ENCODE measurements at regions not wholly inside any gene's neighbourhood (a gene's known extent, or its start where the extent isn't known, plus 50 kb on each side); places are given as distances from the start of the nearest gene placed in this dataset.

DNA sequence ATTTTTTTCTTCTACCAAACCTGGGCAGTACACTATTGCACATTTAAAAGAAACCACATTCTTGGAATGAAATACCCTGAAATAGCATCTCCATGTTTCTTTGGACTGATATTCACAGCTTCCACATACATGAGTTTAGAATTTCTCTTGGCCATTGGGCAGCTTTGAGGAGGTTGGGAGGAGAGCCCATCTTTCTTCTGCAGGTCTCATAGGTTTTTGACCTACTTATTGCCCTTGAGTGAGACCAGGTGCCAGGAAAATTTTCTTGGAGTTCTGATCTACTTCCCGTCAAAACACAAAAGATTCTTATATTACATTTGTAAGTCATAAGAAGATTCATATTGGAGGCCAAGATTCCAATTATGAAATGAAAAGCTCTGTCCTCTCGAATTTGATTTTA lies 212.0 kb downstream of the IBTK start:
- Histone ChIP-seq H3K36me3 (ENCODE audit: control insufficient read depth, insufficient read depth, low read length, severe bottlenecking) (no peaks in the 10 kb centered on the region), H3K9me3 (ENCODE audit: control insufficient read depth, low read length) (no peaks in the 10 kb centered on the region)

DNA sequence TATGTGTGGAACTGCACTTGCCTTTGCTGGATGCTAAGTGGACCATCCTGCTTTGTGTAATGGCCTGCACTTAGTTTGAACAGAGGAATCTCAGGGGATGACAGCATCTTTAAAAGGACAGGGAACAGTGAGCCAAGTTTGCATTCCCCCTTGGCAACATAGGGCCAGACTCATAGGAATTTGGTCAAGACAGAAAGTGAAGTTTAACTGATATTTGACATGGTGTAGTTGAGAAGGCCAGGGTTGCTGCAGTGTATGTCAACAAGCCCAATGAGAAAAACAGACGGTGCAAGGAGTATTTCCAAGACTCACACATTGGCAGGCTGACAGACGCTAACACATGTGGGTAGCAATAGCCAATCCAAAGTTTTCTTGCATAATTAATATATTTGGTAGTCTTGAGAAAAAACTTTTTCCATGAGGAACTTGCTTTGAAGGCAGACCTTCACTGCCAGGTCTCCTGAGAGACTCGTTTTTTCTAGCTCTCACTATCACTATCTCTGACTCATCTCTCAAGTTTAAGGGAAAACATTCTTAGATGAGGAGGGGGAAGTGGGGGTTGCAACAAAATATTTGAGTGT lies 213.8 kb downstream of the IBTK start:
- Histone ChIP-seq H3K36me3 (ENCODE audit: control insufficient read depth, insufficient read depth, low read length, severe bottlenecking) (no peaks in the 10 kb centered on the region), H3K9me3 (ENCODE audit: control insufficient read depth, low read length) (no peaks in the 10 kb centered on the region), H3K4me3 (ENCODE audit: low read length) (no peak overlapping the region), H3K4me1 (ENCODE audit: control insufficient read depth, insufficient read depth, low read length) (peaks cover 33% of the 10 kb centered on the region), H3K27me3 (replicated peaks; ENCODE audit: control insufficient read depth, insufficient read depth, low read length) (no peaks in the 10 kb centered on the region), H3K9ac (ENCODE audit: low read length) (no peak overlapping the region)
- DNase-seq (ENCODE audit: low read depth) = no peak

More for the DNA sequence above, 212.0 kb downstream of the IBTK start:
- Histone ChIP-seq H3K4me1 (ENCODE audit: control insufficient read depth, insufficient read depth, low read length) (peaks cover 26% of the 10 kb centered on the region), H3K27me3 (replicated peaks; ENCODE audit: control insufficient read depth, insufficient read depth, low read length) (no peaks in the 10 kb centered on the region), H3K9ac (ENCODE audit: low read length) (no peak overlapping the region), H3K4me3 (ENCODE audit: low read length) (no peak overlapping the region)
- no peak for DNase-seq (ENCODE audit: low read depth)

DNA sequence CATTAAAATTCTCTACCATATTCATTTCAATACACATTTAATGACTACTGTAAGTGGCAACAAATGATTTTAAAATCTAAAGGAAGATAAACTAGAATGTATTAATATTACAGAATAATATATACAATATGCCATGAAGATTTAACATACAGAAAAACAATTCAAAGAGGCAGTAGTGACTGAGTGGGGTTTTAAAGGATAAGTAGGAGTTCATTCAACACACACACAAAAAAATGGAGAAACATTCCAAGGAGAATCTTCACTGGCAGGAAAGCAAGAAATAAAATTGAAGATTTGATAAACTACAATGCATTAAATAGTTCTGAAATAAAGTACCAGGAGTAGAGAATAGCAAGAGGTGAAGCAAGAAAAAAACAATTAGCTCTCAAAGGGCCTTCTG lies 215.1 kb downstream of the IBTK start:
- DNase-seq (ENCODE audit: low read depth) = no peak
- Histone ChIP-seq H3K27me3 (replicated peaks; ENCODE audit: control insufficient read depth, insufficient read depth, low read length) (no peaks in the 10 kb centered on the region), H3K4me3 (ENCODE audit: low read length) (no peak overlapping the region), H3K9me3 (ENCODE audit: control insufficient read depth, low read length) (no peaks in the 10 kb centered on the region), H3K36me3 (ENCODE audit: control insufficient read depth, insufficient read depth, low read length, severe bottlenecking) (no peaks in the 10 kb centered on the region), H3K4me1 (ENCODE audit: control insufficient read depth, insufficient read depth, low read length) (peaks cover 33% of the 10 kb centered on the region), H3K9ac (ENCODE audit: low read length) (no peak overlapping the region)

DNA sequence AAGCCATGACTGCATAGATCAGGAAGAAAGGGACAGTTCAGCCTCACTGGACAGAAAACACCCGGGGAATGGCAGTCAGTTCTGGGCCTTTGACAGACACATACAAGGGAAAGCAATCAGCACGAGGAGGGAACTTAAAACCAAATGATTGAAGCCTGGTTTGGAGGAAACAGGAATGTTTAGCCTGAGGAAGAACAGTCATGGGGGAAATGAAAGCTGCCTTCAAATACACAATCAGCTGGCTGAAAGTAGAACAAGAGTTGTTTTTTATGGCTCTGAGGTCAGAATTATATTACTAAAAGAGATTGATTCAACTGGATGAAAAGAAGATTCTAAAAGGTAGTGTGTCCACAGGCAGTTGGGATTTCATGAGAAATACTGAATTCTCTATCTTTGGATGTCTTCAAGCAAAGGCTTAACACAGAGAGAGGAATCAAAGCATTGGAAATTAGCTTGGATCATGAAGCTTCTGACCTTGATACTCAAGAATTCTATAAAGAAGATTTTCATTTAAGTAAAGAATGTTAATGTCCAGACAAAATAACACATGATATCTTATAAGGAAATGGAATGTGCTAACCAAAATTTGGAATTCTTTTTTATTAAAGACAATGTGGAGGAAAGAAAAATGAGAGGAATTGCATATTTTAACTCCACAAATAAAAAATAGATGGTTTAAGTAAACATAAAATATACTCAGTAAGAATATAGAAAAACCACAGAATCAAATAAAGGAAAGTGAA lies 216.6 kb downstream of the IBTK start:
- peaks cover 30% of the 10 kb centered on the region for H3K4me1 ChIP-seq (ENCODE audit: control insufficient read depth, insufficient read depth, low read length)
- DNase-seq (ENCODE audit: low read depth) = peak; percentile 27
- H3K36me3 ChIP-seq (ENCODE audit: control insufficient read depth, insufficient read depth, low read length, severe bottlenecking) = no peaks in the 10 kb centered on the region
- H3K27me3 ChIP-seq (replicated peaks; ENCODE audit: control insufficient read depth, insufficient read depth, low read length) = no peaks in the 10 kb centered on the region
- H3K9me3 ChIP-seq (ENCODE audit: control insufficient read depth, low read length) = no peaks in the 10 kb centered on the region
- no peak overlapping the region for H3K9ac ChIP-seq (ENCODE audit: low read length)
- no peak overlapping the region for H3K4me3 ChIP-seq (ENCODE audit: low read length)

DNA sequence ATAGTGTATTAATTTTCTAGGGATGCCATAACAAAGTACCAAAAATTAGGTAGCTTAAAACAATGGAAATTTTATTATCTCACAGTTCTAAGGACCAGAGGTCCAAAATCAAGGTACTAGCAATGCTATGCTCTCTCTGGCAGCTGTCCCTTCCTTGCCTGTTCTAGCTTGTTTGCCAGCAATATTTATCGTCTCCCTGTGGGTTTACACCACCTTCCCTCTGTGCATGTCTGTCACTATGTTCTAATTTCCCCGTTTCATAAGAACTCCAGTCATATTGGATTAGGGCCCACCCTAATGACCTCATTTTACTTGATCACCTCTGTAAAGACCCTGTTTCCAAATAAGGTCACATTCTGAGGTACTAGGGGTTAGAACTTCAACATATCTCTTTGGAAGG lies 217.2 kb downstream of the IBTK start:
- Histone ChIP-seq H3K4me3 (ENCODE audit: low read length) (no peak overlapping the region), H3K9ac (ENCODE audit: low read length) (no peak overlapping the region), H3K4me1 (ENCODE audit: control insufficient read depth, insufficient read depth, low read length) (peaks cover 30% of the 10 kb centered on the region), H3K36me3 (ENCODE audit: control insufficient read depth, insufficient read depth, low read length, severe bottlenecking) (no peaks in the 10 kb centered on the region), H3K27me3 (replicated peaks; ENCODE audit: control insufficient read depth, insufficient read depth, low read length) (no peaks in the 10 kb centered on the region), H3K9me3 (ENCODE audit: control insufficient read depth, low read length) (no peaks in the 10 kb centered on the region)
- DNase-seq (ENCODE audit: low read depth) = no peak

DNA sequence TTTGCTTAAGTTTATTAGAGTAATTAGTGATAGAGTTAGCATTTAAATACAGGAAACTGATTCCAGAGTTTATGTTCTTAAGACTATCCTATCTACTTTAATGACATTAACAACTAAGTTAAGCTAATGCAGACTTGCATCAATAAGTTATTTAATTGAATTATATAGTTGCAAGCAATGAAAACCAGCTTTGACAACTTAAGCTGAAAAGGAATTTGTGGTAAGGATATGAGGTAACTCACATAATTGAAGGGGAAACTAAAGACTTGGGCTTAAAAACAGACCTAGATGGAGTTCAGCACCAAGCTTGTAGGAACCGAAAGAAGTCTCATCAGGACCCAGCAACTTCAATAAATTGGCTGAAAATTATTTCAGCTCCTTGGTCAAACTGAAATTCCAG lies 222.3 kb downstream of the IBTK start:
- Histone ChIP-seq H3K4me3 (ENCODE audit: low read length) (no peak overlapping the region), H3K36me3 (ENCODE audit: control insufficient read depth, insufficient read depth, low read length, severe bottlenecking) (no peaks in the 10 kb centered on the region), H3K4me1 (ENCODE audit: control insufficient read depth, insufficient read depth, low read length) (peaks cover 32% of the 10 kb centered on the region), H3K9me3 (ENCODE audit: control insufficient read depth, low read length) (no peaks in the 10 kb centered on the region), H3K9ac (ENCODE audit: low read length) (no peak overlapping the region), H3K27me3 (replicated peaks; ENCODE audit: control insufficient read depth, insufficient read depth, low read length) (no peaks in the 10 kb centered on the region)
- peak; percentile 81 for DNase-seq (ENCODE audit: low read depth)

DNA sequence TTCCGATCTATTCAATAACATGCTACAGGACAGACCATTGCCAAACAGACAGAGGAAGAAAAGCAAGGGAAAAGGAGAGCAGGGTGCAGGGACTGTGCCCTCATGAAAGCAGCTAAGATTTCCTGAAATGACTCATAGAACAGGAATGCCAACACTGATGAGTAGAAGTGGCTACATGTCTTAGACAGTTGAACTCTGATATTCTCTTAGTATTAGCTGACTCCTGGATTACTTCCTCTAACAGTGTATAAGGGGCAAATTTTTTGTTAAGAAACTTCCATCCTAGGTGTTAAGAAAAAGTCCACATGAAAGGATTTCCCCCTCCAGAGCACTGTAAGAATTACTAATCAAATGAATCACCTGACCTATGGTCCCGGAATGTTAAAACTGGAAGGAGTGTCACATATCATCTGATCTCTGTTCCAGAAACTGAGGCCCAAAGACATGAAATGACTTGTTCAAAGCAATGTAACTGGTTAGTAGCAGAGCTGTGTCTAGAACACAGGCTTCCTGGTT lies 224.9 kb downstream of the IBTK start:
- peak overlapping the region; percentile 27 for H3K9ac ChIP-seq (ENCODE audit: low read length)
- no peaks in the 10 kb centered on the region for H3K9me3 ChIP-seq (ENCODE audit: control insufficient read depth, low read length)
- DNase-seq (ENCODE audit: low read depth) = peak; percentile 77
- H3K36me3 ChIP-seq (ENCODE audit: control insufficient read depth, insufficient read depth, low read length, severe bottlenecking) = no peaks in the 10 kb centered on the region
- no peaks in the 10 kb centered on the region for H3K27me3 ChIP-seq (replicated peaks; ENCODE audit: control insufficient read depth, insufficient read depth, low read length)
- H3K4me1 ChIP-seq (ENCODE audit: control insufficient read depth, insufficient read depth, low read length) = peaks cover 40% of the 10 kb centered on the region
- no peak overlapping the region for H3K4me3 ChIP-seq (ENCODE audit: low read length)

DNA sequence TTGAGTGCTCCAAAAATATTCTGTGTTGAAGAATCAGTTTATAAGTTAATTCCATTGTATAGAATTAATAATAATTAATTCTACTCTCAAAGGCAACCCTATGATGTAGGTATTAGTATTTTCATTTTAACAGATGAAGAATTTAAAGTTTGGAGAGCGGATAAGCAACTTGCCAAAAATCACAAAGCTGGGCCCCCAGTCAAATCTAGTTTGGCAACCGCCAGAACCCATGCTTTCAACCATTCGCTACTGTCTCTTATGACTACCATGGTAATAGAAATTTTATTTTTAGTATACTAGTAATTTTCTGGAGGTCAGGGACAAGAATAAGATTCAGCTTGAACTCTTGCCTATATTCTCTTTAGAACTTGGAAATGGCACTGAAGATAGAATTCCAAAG lies 229.8 kb downstream of the IBTK start:
- no peak for DNase-seq (ENCODE audit: low read depth)
- Histone ChIP-seq H3K36me3 (ENCODE audit: control insufficient read depth, insufficient read depth, low read length, severe bottlenecking) (no peaks in the 10 kb centered on the region), H3K4me3 (ENCODE audit: low read length) (peak overlapping the region; percentile 45), H3K9me3 (ENCODE audit: control insufficient read depth, low read length) (no peaks in the 10 kb centered on the region), H3K4me1 (ENCODE audit: control insufficient read depth, insufficient read depth, low read length) (peaks cover 78% of the 10 kb centered on the region), H3K9ac (ENCODE audit: low read length) (peak overlapping the region; percentile 56), H3K27me3 (replicated peaks; ENCODE audit: control insufficient read depth, insufficient read depth, low read length) (no peaks in the 10 kb centered on the region)

DNA sequence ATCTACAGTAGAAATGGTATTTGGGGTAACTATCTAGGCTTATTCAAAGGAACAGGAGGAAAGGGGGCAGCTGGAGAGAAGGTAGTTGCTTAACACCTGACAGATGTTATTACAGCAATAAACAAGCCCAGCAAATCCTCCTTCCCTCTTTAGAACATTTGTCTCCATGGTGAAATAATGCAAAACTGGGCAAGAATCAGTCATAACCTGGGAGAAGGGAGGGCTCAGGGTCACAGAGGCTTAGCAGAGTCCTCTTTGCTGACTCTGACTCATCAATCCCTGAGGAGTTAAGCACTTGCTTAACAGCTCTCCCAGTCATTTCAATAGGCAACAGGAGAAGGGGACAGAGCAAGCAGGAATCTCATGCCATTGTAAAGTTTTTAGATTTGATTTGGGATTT lies 230.3 kb downstream of the IBTK start:
- DNase-seq (ENCODE audit: low read depth) = peak; percentile 84
- Histone ChIP-seq H3K36me3 (ENCODE audit: control insufficient read depth, insufficient read depth, low read length, severe bottlenecking) (no peaks in the 10 kb centered on the region), H3K9me3 (ENCODE audit: control insufficient read depth, low read length) (no peaks in the 10 kb centered on the region), H3K4me1 (ENCODE audit: control insufficient read depth, insufficient read depth, low read length) (peaks cover 79% of the 10 kb centered on the region), H3K4me3 (ENCODE audit: low read length) (peak overlapping the region; percentile 37), H3K9ac (ENCODE audit: low read length) (peak overlapping the region; percentile 63), H3K27me3 (replicated peaks; ENCODE audit: control insufficient read depth, insufficient read depth, low read length) (no peaks in the 10 kb centered on the region)

DNA sequence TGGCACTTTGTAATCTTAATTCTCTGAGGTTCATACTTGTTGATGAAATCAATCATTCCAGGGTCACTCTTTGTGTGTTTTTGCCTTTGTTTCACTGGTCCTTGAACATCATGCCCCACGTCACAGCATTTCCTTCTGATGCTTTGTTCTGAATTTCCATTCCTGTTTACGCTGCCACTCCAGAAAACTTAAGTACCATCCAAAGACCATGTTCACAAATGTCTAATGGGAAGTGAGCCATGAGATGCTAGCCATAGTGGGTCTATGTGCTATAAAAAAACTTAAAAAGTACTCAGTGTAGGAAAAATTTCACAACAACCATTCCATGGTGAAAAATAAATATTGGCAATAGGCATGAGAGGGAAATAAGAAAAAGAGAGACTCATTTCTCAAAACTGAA lies 232.0 kb downstream of the IBTK start:
- no peaks in the 10 kb centered on the region for H3K27me3 ChIP-seq (replicated peaks; ENCODE audit: control insufficient read depth, insufficient read depth, low read length)
- H3K9ac ChIP-seq (ENCODE audit: low read length) = peak overlapping the region; percentile 67
- no peak for DNase-seq (ENCODE audit: low read depth)
- peaks cover 73% of the 10 kb centered on the region for H3K4me1 ChIP-seq (ENCODE audit: control insufficient read depth, insufficient read depth, low read length)
- H3K9me3 ChIP-seq (ENCODE audit: control insufficient read depth, low read length) = no peaks in the 10 kb centered on the region
- H3K4me3 ChIP-seq (ENCODE audit: low read length) = no peak overlapping the region
- no peaks in the 10 kb centered on the region for H3K36me3 ChIP-seq (ENCODE audit: control insufficient read depth, insufficient read depth, low read length, severe bottlenecking)

DNA sequence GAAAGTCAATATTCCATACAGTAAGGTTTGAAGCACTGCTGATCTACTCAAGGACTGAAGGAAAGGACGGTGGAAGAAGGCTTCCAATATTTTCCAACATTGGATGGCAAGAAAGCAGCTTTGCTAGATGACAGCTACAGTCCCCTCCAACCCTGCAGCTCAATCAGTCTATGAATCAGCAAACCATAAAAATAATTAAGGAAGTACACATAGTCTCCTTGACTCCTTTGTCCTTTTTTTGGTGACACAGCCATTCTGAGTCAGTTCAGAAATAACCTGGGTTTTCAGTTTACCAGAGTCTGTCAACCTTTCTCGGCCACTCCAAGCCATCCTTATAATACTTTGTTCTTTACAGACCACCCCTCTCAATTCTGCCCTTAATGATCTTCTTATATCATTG lies 232.5 kb downstream of the IBTK start:
- Histone ChIP-seq H3K9me3 (ENCODE audit: control insufficient read depth, low read length) (no peaks in the 10 kb centered on the region), H3K4me3 (ENCODE audit: low read length) (peak overlapping the region; percentile 5), H3K9ac (ENCODE audit: low read length) (peak overlapping the region; percentile 67), H3K27me3 (replicated peaks; ENCODE audit: control insufficient read depth, insufficient read depth, low read length) (no peaks in the 10 kb centered on the region), H3K4me1 (ENCODE audit: control insufficient read depth, insufficient read depth, low read length) (peaks cover 68% of the 10 kb centered on the region), H3K36me3 (ENCODE audit: control insufficient read depth, insufficient read depth, low read length, severe bottlenecking) (no peaks in the 10 kb centered on the region)
- no peak for DNase-seq (ENCODE audit: low read depth)

Measured in adipocyte (in vitro differentiated cells).